HepG2 (cell line): ENCODE measurements at regions not wholly inside any gene's neighbourhood (a gene's known extent, or its start where the extent isn't known, plus 50 kb on each side); places are given as distances from the start of the nearest gene placed in this dataset.

Experiments
- CTCF ChIP-seq: sonication (generic); formaldehyde crosslinking; IDR thresholded peaks from 2 replicates; pipeline ENCODE4 v1.5.0; 2020; ENCODE audit warnings: mild to moderate bottlenecking, missing genetic modification reagents, moderate library complexity
- FOXA1 ChIP-seq, 2 experiments: fragments of 450-650 bp in 1 of 2; sonication (generic) in 1 of 2; formaldehyde crosslinking in 1 of 2; IDR thresholded peaks; 2 replicates each; pipeline versions ENCODE4 v1.4.0 to v1.6.1; 2016 to 2020; ENCODE audit warnings: missing genetic modification reagents in 1 of 2
- GABPB1 ChIP-seq: IDR thresholded peaks from 2 replicates; pipeline ENCODE4 v1.6.1; 2016; ENCODE audit warnings: mild to moderate bottlenecking, missing genetic modification reagents, moderate library complexity, missing compliant biosample characterization
- POLR2A ChIP-seq, 2 experiments: IDR thresholded peaks; 2 replicates each; pipeline ENCODE4 v1.6.1; 2011; ENCODE audit warnings: low read depth in 2 of 2, low read length in 2 of 2, mild to moderate bottlenecking in 1 of 2, moderate library complexity in 1 of 2; ENCODE audit not compliant: insufficient read depth in 1 of 2

DNA sequence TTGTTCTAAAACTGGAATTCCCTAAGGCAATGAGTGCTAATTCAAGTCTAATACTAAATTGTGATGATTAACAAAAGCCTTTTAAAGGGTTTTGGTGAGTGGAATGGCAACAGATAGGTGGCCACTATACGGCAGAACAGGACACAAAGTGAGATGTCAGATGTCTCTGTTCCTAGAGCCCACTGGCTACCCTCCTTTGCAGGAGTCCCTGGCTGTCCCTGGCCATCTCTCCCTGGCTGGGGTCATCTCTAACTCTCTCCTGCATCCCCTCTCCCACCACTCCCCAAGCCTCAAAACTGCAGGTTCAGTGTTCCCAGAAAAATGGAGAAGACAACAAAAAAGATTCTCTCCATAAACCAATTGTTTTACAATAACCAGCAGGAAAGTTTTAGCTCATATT lies 79.2 kb downstream of the MDH1 start:
- TF ChIP-seq FOXA1 (IDR thresholded peaks at IDR 0.05) (no peak), FOXA1 (CRISPR knock-in tag; IDR thresholded peaks at IDR 0.05) (no peak), GABPB1 (CRISPR knock-in tag) (no peak), POLR2A (IDR thresholded peaks at IDR 0.05; ENCODE audit: insufficient read depth in 1 of 2, low read depth in 2 of 2, low read length in 2 of 2) (no peak), CTCF (CRISPR knock-in tag) (no peak)
